Thyroid gland (tissue), 4 donors: ENCODE measurements at regions not wholly inside any gene's neighbourhood (a gene's known extent, or its start where the extent isn't known, plus 50 kb on each side); places are given as distances from the start of the nearest gene placed in this dataset.

Experiments used
- DNase-seq, 2 donors: peaks; one replicate each; pipeline ENCODE4 v3.0.0-alpha.2; 2019
- H3K27ac ChIP-seq, 3 donors: fragments of 200-600 bp; sonication (generic); 1 replicate in 2 of 3; 2 replicates in 1 of 3; pipeline ENCODE4 v1.5.1; 2016 to 2019; ENCODE audit warnings: mild to moderate bottlenecking in 1 of 3, moderate library complexity in 1 of 3
- H3K27me3 ChIP-seq: fragments of 200-600 bp; sonication (generic); one replicate; pipeline ENCODE4 v1.5.1; 2019
- H3K36me3 ChIP-seq, 2 donors: fragments of 200-600 bp; sonication (generic); one replicate each; pipeline ENCODE4 v1.5.1; 2016 to 2019
- H3K4me1 ChIP-seq, 2 donors: fragments of 200-600 bp; sonication (generic); one replicate each; pipeline ENCODE4 v1.5.1; 2017 to 2019
- H3K4me3 ChIP-seq, 3 donors: fragments of 200-600 bp; sonication (generic); replicated peaks in 1 of 3; 1 replicate in 2 of 3; 2 replicates in 1 of 3; pipeline ENCODE4 v1.5.1; 2016; ENCODE audit warnings: mild to moderate bottlenecking in 1 of 3
- H3K9me3 ChIP-seq: fragments of 200-600 bp; sonication (generic); one replicate; pipeline ENCODE4 v1.5.1; 2017
- POLR2A ChIP-seq, 2 donors: fragments of 450-650 bp; IDR thresholded peaks; one replicate each; pipeline ENCODE4 v1.6.1; 2017; ENCODE audit warnings: antibody characterized with exemption in 2 of 2, mild to moderate bottlenecking in 2 of 2, moderate library complexity in 1 of 2
- WGBS, 2 donors: methylation state at CpG; one replicate each; pipeline ENCODE4 v1.1.5; 2017; 5-methylcytosine and 5-hydroxymethylcytosine counted together
- intact Hi-C: fragments of 100-400 bp; cut with DNase I; formaldehyde crosslinking; loops from one replicate; pipeline ENCODE4 v1.15.1; 2023
- TF ChIP-seq, protein P1 (sequence below), 6 experiments: fragments of 200-600 bp in 3 of 6; fragments of 450-650 bp in 3 of 6; sonication (generic) in 3 of 6; IDR thresholded peaks; one replicate each; pipeline ENCODE4 v1.5.1; 2016 to 2019; ENCODE audit warnings: antibody characterized with exemption in 6 of 6, mild to moderate bottlenecking in 2 of 6, inconsistent platforms in 1 of 6, moderate library complexity in 1 of 6

DNA sequence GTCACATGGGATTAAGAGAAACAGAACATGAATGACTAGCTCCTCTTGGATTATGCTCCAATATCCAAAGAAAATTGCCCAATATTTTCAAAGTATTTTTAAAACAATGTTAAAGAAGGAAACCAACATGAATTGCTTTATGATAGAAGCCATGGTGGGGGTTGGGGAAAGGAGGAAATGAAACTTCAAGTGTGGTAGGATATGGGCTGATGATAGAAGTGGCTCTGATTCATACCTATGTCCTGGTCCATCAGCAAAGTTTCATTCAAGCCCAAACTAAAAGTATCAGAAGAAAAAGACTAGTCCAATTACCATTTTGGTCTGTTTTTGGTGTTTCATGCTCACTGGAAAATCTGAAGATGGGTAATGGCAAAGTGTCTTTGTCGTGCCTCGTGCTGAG, 104.2 kb upstream of the PROX1 start:
- Histone ChIP-seq H3K36me3 (no peaks in the 10 kb centered on the region), H3K27me3 (no peaks in the 10 kb centered on the region), H3K27ac (no peak overlapping the region), H3K4me3 (no peak overlapping the region), H3K4me1 (no peaks in the 10 kb centered on the region), H3K9me3 (no peaks in the 10 kb centered on the region)
- 95 to 96% methylated on average over 2 of the region's 2 CpGs for WGBS, 2 donors
- DNase-seq = no peak
- TF ChIP-seq POLR2A (IDR thresholded peaks at IDR 0.05) = no peak
- TF ChIP-seq, protein P1, sequence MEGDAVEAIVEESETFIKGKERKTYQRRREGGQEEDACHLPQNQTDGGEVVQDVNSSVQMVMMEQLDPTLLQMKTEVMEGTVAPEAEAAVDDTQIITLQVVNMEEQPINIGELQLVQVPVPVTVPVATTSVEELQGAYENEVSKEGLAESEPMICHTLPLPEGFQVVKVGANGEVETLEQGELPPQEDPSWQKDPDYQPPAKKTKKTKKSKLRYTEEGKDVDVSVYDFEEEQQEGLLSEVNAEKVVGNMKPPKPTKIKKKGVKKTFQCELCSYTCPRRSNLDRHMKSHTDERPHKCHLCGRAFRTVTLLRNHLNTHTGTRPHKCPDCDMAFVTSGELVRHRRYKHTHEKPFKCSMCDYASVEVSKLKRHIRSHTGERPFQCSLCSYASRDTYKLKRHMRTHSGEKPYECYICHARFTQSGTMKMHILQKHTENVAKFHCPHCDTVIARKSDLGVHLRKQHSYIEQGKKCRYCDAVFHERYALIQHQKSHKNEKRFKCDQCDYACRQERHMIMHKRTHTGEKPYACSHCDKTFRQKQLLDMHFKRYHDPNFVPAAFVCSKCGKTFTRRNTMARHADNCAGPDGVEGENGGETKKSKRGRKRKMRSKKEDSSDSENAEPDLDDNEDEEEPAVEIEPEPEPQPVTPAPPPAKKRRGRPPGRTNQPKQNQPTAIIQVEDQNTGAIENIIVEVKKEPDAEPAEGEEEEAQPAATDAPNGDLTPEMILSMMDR (IDR thresholded peaks at IDR 0.05) = no peak
- intact Hi-C loops = no loop called here

DNA sequence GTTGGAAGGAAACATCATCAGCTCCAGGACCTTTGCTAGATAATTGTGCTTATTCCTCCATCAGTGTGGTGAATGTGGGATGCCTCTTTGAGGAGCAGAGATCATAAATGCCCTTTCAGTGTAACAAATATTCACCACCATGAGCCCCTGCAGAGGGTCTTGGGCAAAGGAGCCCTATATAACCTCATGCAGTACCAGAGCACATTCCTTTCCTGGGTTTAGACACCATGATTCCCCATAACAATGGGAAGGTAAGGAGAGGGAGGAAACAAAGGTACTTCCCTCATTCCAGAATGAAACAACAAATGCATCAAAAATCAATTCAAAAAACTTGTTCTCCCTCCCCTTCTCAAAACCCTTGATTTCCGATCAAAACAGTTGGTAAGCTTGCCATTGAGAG, 103.4 kb upstream of the PROX1 start:
- intact Hi-C loops = no loop called here
- WGBS, 2 donors = 0% methylated on average over 1 of the region's 1 CpG
- TF ChIP-seq, protein P1 (IDR thresholded peaks at IDR 0.05) = no peak
- no peak for TF ChIP-seq POLR2A (IDR thresholded peaks at IDR 0.05)
- Histone ChIP-seq H3K9me3 (no peaks in the 10 kb centered on the region), H3K4me3 (no peak overlapping the region), H3K27me3 (no peaks in the 10 kb centered on the region), H3K27ac (no peak overlapping the region), H3K4me1 (no peaks in the 10 kb centered on the region), H3K36me3 (no peaks in the 10 kb centered on the region)
- no peak for DNase-seq

DNA sequence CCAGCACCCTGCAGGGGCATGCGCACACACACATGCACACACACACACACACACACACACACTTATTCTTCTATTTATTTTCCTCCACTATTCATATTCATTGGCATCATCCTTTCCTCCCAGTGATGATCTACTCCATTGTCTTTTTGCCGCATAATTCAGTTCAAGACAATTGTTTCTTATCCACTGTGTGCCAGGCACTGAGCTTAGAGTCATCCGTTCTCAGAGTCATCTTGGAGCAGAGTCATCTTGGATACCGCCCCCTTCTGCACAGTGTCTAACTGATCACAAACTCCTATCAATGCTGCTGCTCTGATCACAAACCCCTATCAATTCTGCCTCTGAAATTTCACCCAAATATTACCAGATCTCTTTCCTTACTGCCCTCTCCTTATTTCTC, 102.8 kb upstream of the PROX1 start:
- DNase-seq = no peak
- TF ChIP-seq POLR2A (IDR thresholded peaks at IDR 0.05) = no peak
- TF ChIP-seq, protein P1 (IDR thresholded peaks at IDR 0.05) = no peak
- no peaks in the 10 kb centered on the region for H3K4me1 ChIP-seq
- no peaks in the 10 kb centered on the region for H3K27me3 ChIP-seq
- H3K27ac ChIP-seq = no peak overlapping the region
- no peaks in the 10 kb centered on the region for H3K9me3 ChIP-seq
- WGBS, 2 donors = 91 to 94% methylated on average over 4 of the region's 4 CpGs
- intact Hi-C loops = no loop called here
- H3K36me3 ChIP-seq = no peaks in the 10 kb centered on the region
- no peak overlapping the region for H3K4me3 ChIP-seq

DNA sequence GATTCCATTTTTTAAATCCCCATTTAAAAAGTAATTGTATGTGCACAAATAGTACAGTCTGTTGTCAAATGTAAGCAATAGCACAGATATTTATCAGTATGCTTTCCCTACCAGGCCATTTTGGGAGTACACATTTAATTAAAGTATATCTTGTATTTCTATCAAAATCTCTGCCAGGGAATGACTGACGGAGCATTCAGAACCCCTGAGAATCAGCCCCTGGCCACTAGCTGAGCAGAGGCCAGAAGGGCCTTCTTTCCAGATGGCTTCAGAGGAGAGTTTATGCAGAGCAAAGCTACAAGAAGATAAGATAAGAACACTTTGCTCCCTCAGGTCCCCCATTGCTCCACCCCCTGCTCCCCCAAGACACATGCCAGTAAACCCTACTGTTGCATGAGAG, 99.9 kb upstream of the PROX1 start:
- TF ChIP-seq, protein P1 (IDR thresholded peaks at IDR 0.05) = no peak
- Histone ChIP-seq H3K36me3 (no peaks in the 10 kb centered on the region), H3K27me3 (no peaks in the 10 kb centered on the region), H3K4me1 (no peaks in the 10 kb centered on the region), H3K4me3 (no peak overlapping the region), H3K9me3 (no peaks in the 10 kb centered on the region), H3K27ac (no peak overlapping the region)
- intact Hi-C loops = no loop called here
- WGBS, 2 donors = 90 to 92% methylated on average over 1 of the region's 1 CpG
- DNase-seq = no peak

DNA sequence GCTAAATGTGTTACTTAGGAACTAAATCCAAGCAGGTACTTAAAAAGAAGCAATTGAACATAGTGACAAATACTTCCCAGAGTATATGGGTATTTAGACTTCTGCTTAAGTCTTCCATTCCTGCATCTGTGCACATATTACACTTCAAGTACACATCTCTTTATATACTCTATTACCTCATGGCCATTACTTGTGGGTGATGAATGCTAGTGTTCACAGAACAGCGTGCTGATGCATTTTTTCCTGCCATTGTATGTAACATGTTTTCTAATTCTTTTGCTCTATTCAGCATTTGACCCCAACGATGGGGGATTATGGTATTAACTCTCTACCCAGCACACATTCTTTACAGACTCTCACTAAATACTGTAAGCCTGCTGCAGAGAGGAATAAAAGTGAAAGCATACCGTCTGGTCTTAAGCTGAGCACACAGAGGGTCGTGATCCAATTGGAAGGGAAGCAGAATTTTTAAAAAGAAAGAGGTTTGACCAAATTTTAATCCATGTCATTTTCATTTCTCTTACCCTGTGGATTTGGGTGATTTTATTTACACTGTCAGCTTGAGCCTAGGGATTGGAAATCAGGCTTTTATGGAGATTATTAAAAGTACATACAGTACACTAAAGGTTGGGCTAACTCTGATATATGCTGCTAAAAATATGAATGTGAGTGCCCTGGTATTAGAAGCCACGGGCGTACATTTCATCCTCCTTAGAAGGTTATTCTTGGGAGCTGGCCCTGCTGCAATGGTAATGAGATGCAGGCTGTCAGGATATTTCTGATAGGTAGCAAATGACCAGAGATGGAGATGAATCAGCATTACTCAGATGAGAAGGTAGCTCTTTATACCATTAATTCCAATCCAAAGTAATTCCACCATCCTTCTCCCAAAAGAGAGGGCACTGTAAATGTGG, 95.5 kb upstream of the PROX1 start:
- intact Hi-C loops = no loop called here
- no peaks in the 10 kb centered on the region for H3K4me1 ChIP-seq
- H3K9me3 ChIP-seq = no peaks in the 10 kb centered on the region
- WGBS, 2 donors = 79% methylated on average over 6 of the region's 6 CpGs
- DNase-seq = no peak
- H3K36me3 ChIP-seq = no peaks in the 10 kb centered on the region
- H3K27ac ChIP-seq = no peak overlapping the region
- TF ChIP-seq, protein P1 (IDR thresholded peaks at IDR 0.05) = no peak
- TF ChIP-seq POLR2A (IDR thresholded peaks at IDR 0.05) = no peak
- H3K4me3 ChIP-seq = no peak overlapping the region
- H3K27me3 ChIP-seq = no peaks in the 10 kb centered on the region
